Esophagus muscularis mucosa (tissue), 4 donors: ENCODE measurements at regions not wholly inside any gene's neighbourhood (a gene's known extent, or its start where the extent isn't known, plus 50 kb on each side); places are given as distances from the start of the nearest gene placed in this dataset.

ENCODE experiments used
- DNase-seq: peaks from one replicate; pipeline ENCODE4 v3.0.0-alpha.2; 2017; ENCODE audit errors: extremely low spot score
- H3K27ac ChIP-seq, 4 donors: fragments of 200-600 bp; sonication (generic); replicated peaks in 1 of 4; 1 replicate in 3 of 4; 2 replicates in 1 of 4; pipeline ENCODE4 v1.5.1; 2016 to 2019; ENCODE audit warnings: mild to moderate bottlenecking in 1 of 4
- H3K27me3 ChIP-seq, 4 donors: fragments of 200-600 bp; sonication (generic); one replicate each; pipeline versions ENCODE4 v1.5.1 to v1.6.0; 2016 to 2019
- H3K36me3 ChIP-seq, 4 donors: fragments of 200-600 bp; sonication (generic); one replicate each; pipeline ENCODE4 v1.5.1; 2016 to 2019
- H3K4me1 ChIP-seq, 4 donors: fragments of 200-600 bp; sonication (generic); one replicate each; pipeline ENCODE4 v1.5.1; 2016 to 2019
- H3K4me3 ChIP-seq, 4 donors: fragments of 200-600 bp; sonication (generic); 1 replicate in 2 of 4; 2 replicates in 2 of 4; pipeline ENCODE4 v1.5.1; 2016 to 2019; ENCODE audit warnings: mild to moderate bottlenecking in 4 of 4, moderate library complexity in 1 of 4
- H3K9me3 ChIP-seq, 4 donors: fragments of 200-600 bp; sonication (generic); 1 replicate in 3 of 4; 2 replicates in 1 of 4; pipeline ENCODE4 v1.5.1; 2016 to 2019
- EP300 ChIP-seq: sonication (generic); formaldehyde crosslinking; IDR thresholded peaks from one replicate; pipeline ENCODE4 v1.6.1; 2017; ENCODE audit warnings: antibody characterized with exemption
- POLR2A ChIP-seq: fragments of 450-650 bp; IDR thresholded peaks from one replicate; pipeline ENCODE4 v1.6.1; 2017; ENCODE audit warnings: antibody characterized with exemption, moderate library complexity, mild to moderate bottlenecking, low read depth
- POLR2AphosphoS5 ChIP-seq, 2 donors: sonication (generic); formaldehyde crosslinking; IDR thresholded peaks; one replicate each; pipeline ENCODE4 v1.6.1; 2017; ENCODE audit warnings: antibody characterized with exemption in 2 of 2
- WGBS: methylation state at CpG from one replicate; pipeline ENCODE4 v1.1.5; 2018; 5-methylcytosine and 5-hydroxymethylcytosine counted together
- intact Hi-C: fragments of 100-400 bp; cut with DNase I; formaldehyde crosslinking; loops from one replicate; pipeline ENCODE4 v1.15.1; 2023
- TF ChIP-seq, protein P1 (sequence below), 3 experiments: fragments of 200-600 bp in 2 of 3; fragments of 450-650 bp in 1 of 3; sonication (generic) in 2 of 3; IDR thresholded peaks; one replicate each; pipeline ENCODE4 v1.5.1; 2017 to 2019; ENCODE audit warnings: antibody characterized with exemption in 3 of 3, mild to moderate bottlenecking in 2 of 3, moderate library complexity in 1 of 3

DNA sequence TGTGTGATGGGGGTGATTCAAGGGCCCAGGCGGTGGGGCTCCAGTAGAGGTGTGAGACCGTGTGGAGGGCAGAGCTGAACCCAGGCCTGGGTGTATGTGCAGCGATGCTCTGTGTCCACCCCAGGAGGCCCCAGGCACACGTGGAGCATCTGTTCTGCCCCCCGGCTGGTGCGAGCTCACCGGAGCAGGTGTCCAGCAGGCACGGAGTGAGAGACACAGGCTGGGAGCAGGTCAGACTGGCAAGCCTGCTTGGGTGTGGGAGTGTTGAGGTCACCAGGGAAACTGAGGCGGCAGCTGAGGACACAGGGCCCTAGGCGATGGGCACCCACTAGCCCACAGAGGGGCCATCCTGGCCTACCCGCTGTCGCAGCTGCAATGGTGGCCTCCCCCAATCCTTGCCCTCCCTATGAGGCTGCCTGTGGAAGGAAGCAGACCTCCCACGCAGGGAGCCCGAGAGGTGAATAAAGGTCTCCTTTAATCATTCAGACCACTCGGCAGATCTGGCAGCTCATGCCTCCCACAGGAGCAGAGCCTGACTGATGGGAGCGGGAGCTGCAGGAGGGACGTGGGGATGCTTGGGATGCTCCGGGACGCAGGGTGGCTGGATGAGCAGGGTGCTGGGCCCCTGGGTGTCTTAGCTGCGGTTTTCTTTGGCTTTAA, 1165.1 kb downstream of the BRD1 start:
- H3K4me3 ChIP-seq, result no peak overlapping the region
- DNase-seq, result no peak
- no peaks in the 10 kb centered on the region for H3K4me1 ChIP-seq
- intact Hi-C loops, result no loop called here
- peaks cover 0 to 32% (median 0%) of the 10 kb centered on the region in 4 donors for H3K27me3 ChIP-seq
- peaks cover 0 to 17% (median 12%) of the 10 kb centered on the region in 4 donors for H3K9me3 ChIP-seq
- no peaks in the 10 kb centered on the region for H3K36me3 ChIP-seq
- no peak for TF ChIP-seq POLR2AphosphoS5 (IDR thresholded peaks at IDR 0.05)
- no peak overlapping the region for H3K27ac ChIP-seq
- 65% methylated on average over 14 of the region's 20 CpGs for WGBS

DNA sequence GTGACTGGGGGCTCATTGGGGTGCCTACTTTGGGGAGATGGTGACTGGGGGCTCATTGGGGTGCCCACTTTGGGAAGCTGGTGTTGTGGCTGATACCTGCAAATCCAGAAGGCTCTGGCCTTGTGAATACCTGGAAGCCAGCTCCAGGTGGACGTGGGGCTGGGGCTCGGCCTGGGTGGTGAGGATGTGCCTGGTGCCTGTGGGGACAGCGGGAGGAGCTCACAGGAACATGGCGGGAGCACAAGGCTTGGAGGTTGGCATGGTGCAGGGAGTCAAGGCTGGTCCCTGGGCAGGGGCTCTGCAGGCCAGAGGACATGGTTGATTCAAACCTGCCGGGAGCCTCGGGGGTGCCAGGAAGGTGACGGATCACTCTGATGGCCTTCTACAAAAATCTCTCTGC, 1165.7 kb downstream of the BRD1 start:
- H3K4me1 ChIP-seq, result no peaks in the 10 kb centered on the region
- DNase-seq, result no peak
- H3K9me3 ChIP-seq, result peaks cover 0 to 17% (median 12%) of the 10 kb centered on the region in 4 donors
- TF ChIP-seq EP300 (no peak), POLR2AphosphoS5 (IDR thresholded peaks at IDR 0.05) (no peak), POLR2A (no peak)
- TF ChIP-seq, protein P1, sequence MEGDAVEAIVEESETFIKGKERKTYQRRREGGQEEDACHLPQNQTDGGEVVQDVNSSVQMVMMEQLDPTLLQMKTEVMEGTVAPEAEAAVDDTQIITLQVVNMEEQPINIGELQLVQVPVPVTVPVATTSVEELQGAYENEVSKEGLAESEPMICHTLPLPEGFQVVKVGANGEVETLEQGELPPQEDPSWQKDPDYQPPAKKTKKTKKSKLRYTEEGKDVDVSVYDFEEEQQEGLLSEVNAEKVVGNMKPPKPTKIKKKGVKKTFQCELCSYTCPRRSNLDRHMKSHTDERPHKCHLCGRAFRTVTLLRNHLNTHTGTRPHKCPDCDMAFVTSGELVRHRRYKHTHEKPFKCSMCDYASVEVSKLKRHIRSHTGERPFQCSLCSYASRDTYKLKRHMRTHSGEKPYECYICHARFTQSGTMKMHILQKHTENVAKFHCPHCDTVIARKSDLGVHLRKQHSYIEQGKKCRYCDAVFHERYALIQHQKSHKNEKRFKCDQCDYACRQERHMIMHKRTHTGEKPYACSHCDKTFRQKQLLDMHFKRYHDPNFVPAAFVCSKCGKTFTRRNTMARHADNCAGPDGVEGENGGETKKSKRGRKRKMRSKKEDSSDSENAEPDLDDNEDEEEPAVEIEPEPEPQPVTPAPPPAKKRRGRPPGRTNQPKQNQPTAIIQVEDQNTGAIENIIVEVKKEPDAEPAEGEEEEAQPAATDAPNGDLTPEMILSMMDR (IDR thresholded peaks at IDR 0.05), result no peak
- peaks cover 0 to 32% (median 0%) of the 10 kb centered on the region in 4 donors for H3K27me3 ChIP-seq
- H3K36me3 ChIP-seq, result no peaks in the 10 kb centered on the region
- WGBS, result 62% methylated on average over 6 of the region's 7 CpGs
- intact Hi-C loops, result no loop called here
- H3K4me3 ChIP-seq, result no peak overlapping the region
- H3K27ac ChIP-seq, result no peak overlapping the region

DNA sequence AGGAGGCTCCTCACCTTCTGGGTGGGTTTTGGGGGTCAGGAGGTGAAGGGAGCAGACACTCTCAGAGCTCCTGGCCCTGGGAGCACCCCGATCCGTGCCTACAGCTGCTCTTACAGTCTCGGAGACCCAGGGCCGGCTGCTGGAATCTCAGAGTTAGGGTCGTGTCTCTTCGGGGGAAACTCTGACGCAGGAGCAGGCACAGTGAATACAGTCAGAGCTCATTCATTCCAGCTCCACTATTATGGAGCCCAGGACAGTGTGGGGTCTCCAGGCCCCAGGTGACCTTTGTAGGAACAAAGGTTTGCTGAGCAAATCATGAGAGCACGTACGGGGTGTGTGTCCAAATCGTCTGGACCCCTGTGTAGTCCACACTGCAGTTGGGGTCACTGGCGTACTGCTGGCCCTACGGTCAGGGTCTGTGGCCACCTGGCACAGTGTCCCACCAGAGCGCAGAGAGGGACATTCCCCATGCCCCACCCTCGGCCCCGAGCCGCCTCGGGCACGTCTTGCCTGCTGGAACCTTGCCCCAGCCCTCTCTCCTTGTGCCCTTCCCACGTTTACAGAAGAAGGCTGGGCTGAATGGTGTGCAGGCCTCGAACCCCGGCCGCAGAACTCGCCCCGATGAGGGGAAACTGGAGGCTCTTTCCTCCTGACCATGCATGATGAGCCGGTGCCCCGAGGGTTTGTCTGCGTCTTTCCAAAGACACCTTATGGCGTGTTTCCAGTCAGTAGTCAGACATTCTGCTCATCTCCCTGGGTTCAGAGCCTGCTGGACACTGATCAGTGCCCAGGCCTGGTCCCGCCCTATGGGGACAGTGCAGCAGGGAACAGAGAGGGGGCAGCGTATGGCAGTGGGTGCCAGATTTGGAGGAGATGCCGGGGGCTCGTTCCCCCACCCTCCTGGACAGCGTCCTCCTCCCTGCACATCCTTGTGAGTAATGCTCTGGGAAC, 1166.6 kb downstream of the BRD1 start:
- Histone ChIP-seq H3K9me3 (peaks cover 0 to 17% (median 12%) of the 10 kb centered on the region in 4 donors), H3K4me3 (no peak overlapping the region), H3K27me3 (peaks cover 0 to 32% (median 0%) of the 10 kb centered on the region in 4 donors), H3K36me3 (no peaks in the 10 kb centered on the region), H3K4me1 (no peaks in the 10 kb centered on the region), H3K27ac (no peak overlapping the region)
- no peak for DNase-seq
- intact Hi-C loops, result no loop called here
- TF ChIP-seq POLR2AphosphoS5 (IDR thresholded peaks at IDR 0.05) (no peak), EP300 (no peak), POLR2A (no peak)
- TF ChIP-seq, protein P1 (IDR thresholded peaks at IDR 0.05), result no peak
- WGBS, result 59% methylated on average over 23 of the region's 33 CpGs

DNA sequence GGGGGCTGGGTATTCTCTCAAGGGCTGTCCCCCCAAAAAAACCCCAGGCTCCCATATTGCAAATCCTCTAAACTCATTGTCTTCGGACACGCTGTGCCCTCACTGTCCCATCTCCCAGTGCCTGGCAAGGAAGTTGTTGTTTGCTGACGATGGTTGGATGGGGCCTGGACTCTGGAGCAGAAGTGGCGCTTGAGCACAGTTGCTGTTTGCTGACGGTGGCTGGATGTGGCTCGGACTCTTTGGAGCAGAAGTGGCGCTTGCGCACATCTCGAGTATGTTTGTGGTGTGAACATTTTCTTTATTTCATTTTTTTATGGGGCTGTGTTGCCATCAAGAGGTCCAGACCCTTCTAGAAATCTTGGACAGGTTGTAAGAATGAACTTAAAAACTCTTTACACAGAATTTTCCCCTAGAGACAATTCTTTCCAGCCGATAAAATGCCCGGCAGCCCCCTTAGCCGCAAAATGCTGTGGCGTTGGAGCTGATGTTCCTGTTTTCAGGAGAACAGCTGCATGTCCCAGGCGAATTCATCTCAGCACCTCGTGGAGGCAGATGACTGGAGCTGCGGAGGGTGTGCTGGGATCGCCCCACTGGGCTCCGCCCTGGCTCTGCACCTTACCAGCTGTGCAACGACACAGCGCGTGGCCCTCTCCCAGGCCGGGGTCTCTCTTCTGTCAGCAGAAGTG, 1167.4 kb downstream of the BRD1 start:
- no peak for DNase-seq
- intact Hi-C loops, result no loop called here
- H3K4me1 ChIP-seq, result no peaks in the 10 kb centered on the region
- peaks cover 0 to 17% (median 13%) of the 10 kb centered on the region in 4 donors for H3K9me3 ChIP-seq
- H3K4me3 ChIP-seq, result no peak overlapping the region
- TF ChIP-seq, protein P1 (IDR thresholded peaks at IDR 0.05), result no peak
- TF ChIP-seq POLR2AphosphoS5 (IDR thresholded peaks at IDR 0.05), result no peak
- TF ChIP-seq POLR2A, result no peak
- TF ChIP-seq EP300, result no peak
- no peak overlapping the region for H3K27ac ChIP-seq
- no peaks in the 10 kb centered on the region for H3K36me3 ChIP-seq
- peaks cover 0 to 32% (median 0%) of the 10 kb centered on the region in 4 donors for H3K27me3 ChIP-seq
- 73% methylated on average over 16 of the region's 22 CpGs for WGBS
